HCT116 (cell line): ENCODE measurements at regions not wholly inside any gene's neighbourhood (a gene's known extent, or its start where the extent isn't known, plus 50 kb on each side); places are given as distances from the start of the nearest gene placed in this dataset.

Source experiments
- CTCF ChIP-seq, 3 experiments: fragments of 200-600 bp in 1 of 3; sonication (generic) in 1 of 3; IDR thresholded peaks in 2 of 3; conservative IDR thresholded peaks in 1 of 3; 2 replicates each; pipeline ENCODE4 v1.5.1; 2012 to 2017; ENCODE audit warnings: low read depth in 2 of 3, low read length in 2 of 3, antibody characterized with exemption in 1 of 3, borderline replicate concordance in 1 of 3, control low read depth in 1 of 3, mild to moderate bottlenecking in 1 of 3, mixed read lengths in 1 of 3, mixed run types in 1 of 3, moderate library complexity in 1 of 3; ENCODE audit not compliant: insufficient read depth in 1 of 3
- EZH2 ChIP-seq: fragments of 200-600 bp; sonication (generic); IDR thresholded peaks from 2 replicates; pipeline ENCODE4 v1.6.1; 2017; ENCODE audit warnings: antibody characterized with exemption, mixed run types
- POLR2AphosphoS5 ChIP-seq: IDR thresholded peaks from 2 replicates; pipeline ENCODE4 v1.6.1; 2011; ENCODE audit warnings: mild to moderate bottlenecking, low read depth, low read length, moderate library complexity

GRCh38 chr7:67523713-67524112 lies 527.1 kb downstream of the TYW1 start:
- TF ChIP-seq CTCF (IDR thresholded peaks at IDR 0.05 in 2 of 3, conservative IDR thresholded peaks at IDR 0.05 in 1 of 3; ENCODE audit: borderline replicate concordance in 1 of 3, insufficient read depth in 1 of 3, low read depth in 2 of 3, low read length in 2 of 3) (no peak), EZH2 (no peak), POLR2AphosphoS5 (no peak)
